ENCODE measurements at regions not wholly inside any gene's neighbourhood (a gene's known extent, or its start where the extent isn't known, plus 50 kb on each side); places are given as distances from the start of the nearest gene placed in this dataset.
"Not testable (repeated sequence)": the region's sequence is repeated elsewhere in the genome, so short reads cannot be mapped to it uniquely, and the experiment has no call there.

GRCh38 chr1:29756901-29757725 is 520.8 kb downstream of the PTPRU start:
- no peak for TF ChIP-seq MYC (IDR thresholded peaks at IDR 0.05; ENCODE audit: low read depth, low read length)
- TF ChIP-seq POLR2A (IDR thresholded peaks at IDR 0.05; ENCODE audit: extremely low read depth, insufficient read length): no peak
- TF ChIP-seq, protein P1, sequence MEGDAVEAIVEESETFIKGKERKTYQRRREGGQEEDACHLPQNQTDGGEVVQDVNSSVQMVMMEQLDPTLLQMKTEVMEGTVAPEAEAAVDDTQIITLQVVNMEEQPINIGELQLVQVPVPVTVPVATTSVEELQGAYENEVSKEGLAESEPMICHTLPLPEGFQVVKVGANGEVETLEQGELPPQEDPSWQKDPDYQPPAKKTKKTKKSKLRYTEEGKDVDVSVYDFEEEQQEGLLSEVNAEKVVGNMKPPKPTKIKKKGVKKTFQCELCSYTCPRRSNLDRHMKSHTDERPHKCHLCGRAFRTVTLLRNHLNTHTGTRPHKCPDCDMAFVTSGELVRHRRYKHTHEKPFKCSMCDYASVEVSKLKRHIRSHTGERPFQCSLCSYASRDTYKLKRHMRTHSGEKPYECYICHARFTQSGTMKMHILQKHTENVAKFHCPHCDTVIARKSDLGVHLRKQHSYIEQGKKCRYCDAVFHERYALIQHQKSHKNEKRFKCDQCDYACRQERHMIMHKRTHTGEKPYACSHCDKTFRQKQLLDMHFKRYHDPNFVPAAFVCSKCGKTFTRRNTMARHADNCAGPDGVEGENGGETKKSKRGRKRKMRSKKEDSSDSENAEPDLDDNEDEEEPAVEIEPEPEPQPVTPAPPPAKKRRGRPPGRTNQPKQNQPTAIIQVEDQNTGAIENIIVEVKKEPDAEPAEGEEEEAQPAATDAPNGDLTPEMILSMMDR (IDR thresholded peaks at IDR 0.05; ENCODE audit: low read depth, low read length): no peak
- no peak for TF ChIP-seq MAX (IDR thresholded peaks at IDR 0.05; ENCODE audit: low read depth, low read length)
- no peak for DNase-seq (ENCODE audit: low read depth)
- no peak overlapping the region for H3K4me3 ChIP-seq (ENCODE audit: low read depth, low read length)

GRCh38 chr1:29756498-29756897 is 520.2 kb downstream of the PTPRU start:
- no peak for TF ChIP-seq MYC (IDR thresholded peaks at IDR 0.05; ENCODE audit: low read depth, low read length)
- TF ChIP-seq MAX (IDR thresholded peaks at IDR 0.05; ENCODE audit: low read depth, low read length): no peak
- no peak for TF ChIP-seq POLR2A (IDR thresholded peaks at IDR 0.05; ENCODE audit: extremely low read depth, insufficient read length)
- TF ChIP-seq, protein P1 (IDR thresholded peaks at IDR 0.05; ENCODE audit: low read depth, low read length): no peak
- H3K4me3 ChIP-seq (ENCODE audit: low read depth, low read length): no peak overlapping the region
- DNase-seq (ENCODE audit: low read depth): no peak

DNA sequence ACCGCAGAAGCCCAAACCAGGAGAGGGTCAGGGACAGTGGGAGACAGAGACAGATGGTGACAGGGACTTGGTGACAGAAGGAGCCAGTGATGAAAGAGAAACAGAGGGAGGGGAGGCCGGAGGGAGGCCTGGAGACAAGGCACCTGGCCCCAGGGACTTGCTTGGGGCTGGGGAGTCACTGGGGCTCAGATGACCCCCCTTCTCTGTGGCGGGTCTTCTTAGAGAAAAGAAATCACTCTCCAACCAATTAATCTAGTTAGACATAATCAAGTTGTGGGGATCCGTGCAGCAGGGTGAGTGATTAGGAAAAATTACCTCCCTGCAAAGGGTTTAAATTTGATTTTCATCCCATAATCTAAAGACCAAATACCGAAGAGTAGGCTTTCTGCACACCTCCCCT is 519.8 kb downstream of the PTPRU start:
- no peak for DNase-seq (ENCODE audit: low read depth)
- H3K4me3 ChIP-seq (ENCODE audit: low read depth, low read length): no peak overlapping the region
- TF ChIP-seq, protein P1 (IDR thresholded peaks at IDR 0.05; ENCODE audit: low read depth, low read length): no peak
- no peak for TF ChIP-seq MAX (IDR thresholded peaks at IDR 0.05; ENCODE audit: low read depth, low read length)
- no peak for TF ChIP-seq MYC (IDR thresholded peaks at IDR 0.05; ENCODE audit: low read depth, low read length)
- TF ChIP-seq POLR2A (IDR thresholded peaks at IDR 0.05; ENCODE audit: extremely low read depth, insufficient read length): no peak

GRCh38 chr1:29755412-29756015 is 519.2 kb downstream of the PTPRU start:
- not testable (repeated sequence) for H3K4me3 ChIP-seq (ENCODE audit: low read depth, low read length); DNase-seq (ENCODE audit: low read depth)

DNA sequence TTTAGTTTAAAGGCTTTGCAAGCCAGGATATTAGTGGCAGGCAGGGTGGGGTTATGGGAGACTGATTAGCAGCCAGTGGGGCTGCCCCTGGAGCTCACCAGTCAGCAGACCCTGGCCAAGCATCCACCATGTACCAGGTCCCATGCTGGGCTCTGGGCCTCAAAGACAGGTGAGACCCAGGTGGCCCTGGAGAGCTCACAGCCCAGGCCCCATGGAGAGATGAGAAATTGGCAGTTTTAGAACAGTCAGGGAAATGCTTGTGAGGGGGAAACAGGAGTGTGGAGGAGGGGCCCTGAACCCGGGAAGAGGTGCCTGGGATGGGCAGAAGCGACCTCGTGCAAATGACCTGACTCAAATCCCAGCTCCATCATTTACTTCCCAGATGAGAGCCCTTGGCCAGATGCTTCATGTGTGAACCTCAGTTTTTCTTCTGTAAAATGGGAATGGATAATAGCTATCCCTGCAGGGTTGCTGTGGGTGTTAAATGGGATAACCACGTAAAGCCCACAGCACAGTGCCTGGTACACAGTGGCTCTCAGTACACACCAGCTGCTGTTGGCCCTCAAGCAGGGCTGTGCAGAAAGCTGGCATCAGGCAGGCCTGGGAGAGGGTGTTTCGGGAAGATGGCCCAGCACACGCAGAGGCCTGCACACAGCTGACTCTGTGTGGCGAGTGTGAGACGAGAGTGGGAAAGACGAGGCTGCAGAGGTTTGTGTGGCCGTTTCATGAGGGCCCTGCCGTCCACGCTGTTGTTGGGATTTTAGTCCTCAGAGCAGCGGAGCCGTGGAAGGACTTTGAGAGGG is 518.5 kb downstream of the PTPRU start:
- H3K4me3 ChIP-seq (ENCODE audit: low read depth, low read length): no peak overlapping the region
- DNase-seq (ENCODE audit: low read depth): no peak
- no peak for TF ChIP-seq MYC (IDR thresholded peaks at IDR 0.05; ENCODE audit: low read depth, low read length)
- TF ChIP-seq POLR2A (IDR thresholded peaks at IDR 0.05; ENCODE audit: extremely low read depth, insufficient read length): no peak
- no peak for TF ChIP-seq MAX (IDR thresholded peaks at IDR 0.05; ENCODE audit: low read depth, low read length)
- TF ChIP-seq, protein P1 (IDR thresholded peaks at IDR 0.05; ENCODE audit: low read depth, low read length): no peak

Measured in NB4 (cell line).